H9 (cell line): ENCODE measurements at regions not wholly inside any gene's neighbourhood (a gene's known extent, or its start where the extent isn't known, plus 50 kb on each side); places are given as distances from the start of the nearest gene placed in this dataset.
A peak's percentile ranks its signal among the peaks of the same experiment; 100 is the strongest.

ENCODE experiments used
- DNase-seq: peaks from one replicate; pipeline ENCODE4 v3.0.0-alpha.2; 2017
- H2AFZ ChIP-seq: one replicate; pipeline ENCODE4 v1.6.1; 2013; ENCODE audit warnings: mild to moderate bottlenecking, low read length, control low read depth, moderate library complexity
- H2AK5ac ChIP-seq: 2 replicates; pipeline ENCODE4 v1.6.1; 2013; ENCODE audit warnings: low read length, control low read depth, mixed read lengths; ENCODE audit not compliant: insufficient read length
- H2BK120ac ChIP-seq: one replicate; pipeline ENCODE4 v1.6.1; 2013; ENCODE audit warnings: low read depth, mild to moderate bottlenecking, low read length, control low read depth, inconsistent platforms; ENCODE audit not compliant: poor library complexity, severe bottlenecking
- H2BK12ac ChIP-seq: 2 replicates; pipeline ENCODE4 v1.6.1; 2013; ENCODE audit warnings: low read length, control low read depth, mixed read lengths, low read depth; ENCODE audit not compliant: insufficient read length
- H2BK15ac ChIP-seq: 2 replicates; pipeline ENCODE4 v1.6.1; 2013; ENCODE audit warnings: low read depth, low read length, control low read depth
- H2BK20ac ChIP-seq: one replicate; pipeline ENCODE4 v1.6.1; 2013; ENCODE audit warnings: low read depth, mild to moderate bottlenecking, low read length, control low read depth, inconsistent platforms; ENCODE audit not compliant: poor library complexity, severe bottlenecking
- H2BK5ac ChIP-seq: 2 replicates; pipeline ENCODE4 v1.6.1; 2013; ENCODE audit warnings: low read length, control low read depth, mixed read lengths; ENCODE audit not compliant: insufficient read length
- H3K14ac ChIP-seq: 2 replicates; pipeline ENCODE4 v1.6.1; 2013; ENCODE audit warnings: low read length, control low read depth; ENCODE audit not compliant: insufficient read depth
- H3K18ac ChIP-seq: 2 replicates; pipeline ENCODE4 v1.6.1; 2013; ENCODE audit warnings: low read depth, mild to moderate bottlenecking, mixed read lengths, low read length, control low read depth; ENCODE audit not compliant: insufficient read length
- H3K23ac ChIP-seq: 2 replicates; pipeline ENCODE4 v1.6.1; 2013; ENCODE audit warnings: low read length, control low read depth, mixed read lengths, low read depth; ENCODE audit not compliant: insufficient read length
- H3K23me2 ChIP-seq: 2 replicates; pipeline ENCODE4 v1.6.1; 2013; ENCODE audit warnings: low read depth, mild to moderate bottlenecking, mixed read lengths, low read length, control low read depth; ENCODE audit not compliant: insufficient read length, poor library complexity, severe bottlenecking
- H3K27ac ChIP-seq: 2 replicates; pipeline ENCODE4 v1.5.1; 2013; ENCODE audit warnings: low read length, control low read depth, mixed read lengths, low read depth; ENCODE audit not compliant: insufficient read length
- H3K27me3 ChIP-seq: 2 replicates; pipeline ENCODE4 v1.6.1; 2013; ENCODE audit warnings: low read length, control low read depth, inconsistent platforms; ENCODE audit not compliant: insufficient read depth
- H3K4ac ChIP-seq: 2 replicates; pipeline ENCODE4 v1.6.1; 2013; ENCODE audit warnings: low read depth, mild to moderate bottlenecking, control low read depth, inconsistent platforms, low read length, moderate library complexity
- H3K4me1 ChIP-seq: 2 replicates; pipeline ENCODE4 v1.6.1; 2013; ENCODE audit warnings: low read length, control low read depth, inconsistent platforms; ENCODE audit not compliant: insufficient read depth
- H3K4me2 ChIP-seq: 2 replicates; pipeline ENCODE4 v1.6.1; 2013; ENCODE audit warnings: low read length, control low read depth, mixed read lengths; ENCODE audit not compliant: insufficient read length, insufficient read depth
- H3K56ac ChIP-seq: 2 replicates; pipeline ENCODE4 v1.6.1; 2013; ENCODE audit warnings: low read depth, mild to moderate bottlenecking, mixed read lengths, low read length, control low read depth; ENCODE audit not compliant: insufficient read length
- H3K79me1 ChIP-seq: 2 replicates; pipeline ENCODE4 v1.6.1; 2013; ENCODE audit warnings: low read depth, mild to moderate bottlenecking, moderate library complexity, low read length, control low read depth, inconsistent platforms; ENCODE audit not compliant: insufficient read depth, poor library complexity, severe bottlenecking
- H3K79me2 ChIP-seq: 2 replicates; pipeline ENCODE4 v1.6.1; 2013; ENCODE audit warnings: low read length, control low read depth, inconsistent platforms; ENCODE audit not compliant: insufficient read depth
- H3K9ac ChIP-seq: 2 replicates; pipeline ENCODE4 v1.6.1; 2013; ENCODE audit warnings: low read length, control low read depth, mixed read lengths; ENCODE audit not compliant: insufficient read length; ENCODE audit errors: extremely low read depth
- H3K9me3 ChIP-seq: one replicate; pipeline ENCODE4 v1.6.1; 2013; ENCODE audit warnings: low read depth, low read length, inconsistent platforms; ENCODE audit not compliant: control insufficient read depth
- H3T11ph ChIP-seq: one replicate; pipeline ENCODE4 v1.6.1; 2013; ENCODE audit warnings: mild to moderate bottlenecking, low read length, control low read depth, inconsistent platforms
- H4K20me1 ChIP-seq: one replicate; pipeline ENCODE4 v1.6.1; 2013; ENCODE audit not compliant: control insufficient read depth, insufficient read length, insufficient read depth
- H4K5ac ChIP-seq: 2 replicates; pipeline ENCODE4 v1.6.1; 2013; ENCODE audit warnings: low read depth, mild to moderate bottlenecking, mixed read lengths, low read length, control low read depth; ENCODE audit not compliant: insufficient read length
- H4K8ac ChIP-seq: replicated peaks from 2 replicates; pipeline ENCODE4 v1.6.1; 2013; ENCODE audit warnings: low read length, control low read depth, mixed read lengths, low read depth; ENCODE audit not compliant: insufficient read length
- H4K91ac ChIP-seq: 2 replicates; pipeline ENCODE4 v1.6.1; 2013; ENCODE audit warnings: low read depth, mild to moderate bottlenecking, moderate library complexity, mixed read lengths, low read length, control low read depth; ENCODE audit not compliant: insufficient read length
- H3K27ac Mint-ChIP-seq, 3 experiments: 2 replicates in 2 of 3; 3 replicates in 1 of 3; pipeline ENCODE4 v1.8.0; 2020 to 2021; ENCODE audit warnings: mixed read lengths in 3 of 3, mild to moderate bottlenecking in 1 of 3, moderate library complexity in 1 of 3
- H3K27me3 Mint-ChIP-seq: 2 replicates; pipeline ENCODE4 v1.8.0; 2021; ENCODE audit warnings: low read depth, mild to moderate bottlenecking, moderate library complexity, mixed read lengths
- H3K36me3 Mint-ChIP-seq, 3 experiments: 2 replicates in 2 of 3; 3 replicates in 1 of 3; pipeline ENCODE4 v1.8.0; 2020 to 2021; ENCODE audit warnings: low read depth in 3 of 3, mixed read lengths in 3 of 3; ENCODE audit not compliant: insufficient read depth in 1 of 3
- H3K4me1 Mint-ChIP-seq, 2 experiments: 2 replicates each; pipeline ENCODE4 v1.8.0; 2020; ENCODE audit warnings: mixed read lengths in 2 of 2
- H3K4me3 Mint-ChIP-seq, 2 experiments: 2 replicates in 1 of 2; 3 replicates in 1 of 2; pipeline ENCODE4 v1.8.0; 2020 to 2021; ENCODE audit warnings: mild to moderate bottlenecking in 2 of 2, mixed read lengths in 2 of 2, moderate library complexity in 1 of 2
- H3K9me3 Mint-ChIP-seq, 2 experiments: 2 replicates in 1 of 2; 3 replicates in 1 of 2; pipeline ENCODE4 v1.8.0; 2020; ENCODE audit warnings: mild to moderate bottlenecking in 2 of 2, mixed read lengths in 2 of 2, moderate library complexity in 1 of 2
- CTCF ChIP-seq: fragments of 200-600 bp; sonication (generic); conservative IDR thresholded peaks from 3 replicates; pipeline ENCODE4 v1.8.0; 2021; ENCODE audit warnings: antibody characterized with exemption, mild to moderate bottlenecking
- whole genome bisulfite sequencing: extraction: QIAGEN DNeasy Blood & Tissue Kit; methylation state at CpG from one replicate; pipeline ENCODE4 v1.1.7; 2013; ENCODE audit warnings: missing lambda C conversion rate, low lambda C conversion rate, mixed read lengths; ENCODE audit not compliant: insufficient read length; ENCODE audit errors: extremely low coverage; 5-methylcytosine and 5-hydroxymethylcytosine counted together

- 0 out of 2 replicates have a peak, but pooled peaks cover 3% of the 10 kb centered on the region for H3K4me1 ChIP-seq
- no peak overlapping the region for H2AFZ ChIP-seq
- no peak overlapping the region for H4K91ac ChIP-seq
- Mint-ChIP-seq H3K27me3 (peaks cover 22% of the 10 kb centered on the region), H3K9me3 (no peaks in the 10 kb centered on the region), H3K4me3 (peak overlapping the region in 1 of 2 experiments; percentile 27; a peak in 1 of 5 replicates), H3K4me1 (peaks cover 18 to 23% of the 10 kb centered on the region in 2 experiments), H3K36me3 (no peaks in the 10 kb centered on the region), H3K27ac (no peak overlapping the region; a peak in 1 of 7 replicates)
- H2BK20ac ChIP-seq: no peak overlapping the region
- no peaks in the 10 kb centered on the region for H3K79me1 ChIP-seq
- H3K9me3 ChIP-seq: no peaks in the 10 kb centered on the region
- peak; percentile 77 for DNase-seq
- H4K20me1 ChIP-seq: no peaks in the 10 kb centered on the region
- no peaks in the 10 kb centered on the region for H3K23me2 ChIP-seq
- no peak overlapping the region for H3K23ac ChIP-seq
- H2BK15ac ChIP-seq: no peak overlapping the region
- WGBS: no CpG with 5 or more reads among the region's 14 CpGs
- no peak overlapping the region for H3K4me2 ChIP-seq
- no peak overlapping the region for H3K27ac ChIP-seq
- H2BK12ac ChIP-seq: no peak overlapping the region
- no peak overlapping the region for H3K56ac ChIP-seq
- no peak overlapping the region for H4K8ac ChIP-seq
- H2BK5ac ChIP-seq: no peak overlapping the region
- no peak overlapping the region for H4K5ac ChIP-seq
- H2BK120ac ChIP-seq: no peak overlapping the region
- peak; percentile 91 for TF ChIP-seq CTCF
- H3K27me3 ChIP-seq: no peaks in the 10 kb centered on the region
- H3K9ac ChIP-seq: no peak overlapping the region
- no peak overlapping the region for H3T11ph ChIP-seq
- H3K18ac ChIP-seq: no peak overlapping the region
- no peak overlapping the region for H2AK5ac ChIP-seq
- no peak overlapping the region for H3K14ac ChIP-seq
- no peaks in the 10 kb centered on the region for H3K79me2 ChIP-seq
- H3K4ac ChIP-seq: no peak overlapping the region
Measured at GRCh38 chr1:36650200-36651065, 167.7 kb upstream of the CSF3R start.
